NCI-H2107 treated with DMSO at 0.1 percent for 48 hours (cell line): ENCODE measurements at regions not wholly inside any gene's neighbourhood (a gene's known extent, or its start where the extent isn't known, plus 50 kb on each side); places are given as distances from the start of the nearest gene placed in this dataset.

Experiments used
- DNase-seq: peaks from one replicate; lab custom pipeline; 2025; ENCODE audit not compliant: unreplicated experiment; lab: John Stamatoyannopoulos, UW

- no peak for DNase-seq
Measured at GRCh38 chr21:32184065-32184464, 94.8 kb downstream of the MIS18A start.

DNA sequence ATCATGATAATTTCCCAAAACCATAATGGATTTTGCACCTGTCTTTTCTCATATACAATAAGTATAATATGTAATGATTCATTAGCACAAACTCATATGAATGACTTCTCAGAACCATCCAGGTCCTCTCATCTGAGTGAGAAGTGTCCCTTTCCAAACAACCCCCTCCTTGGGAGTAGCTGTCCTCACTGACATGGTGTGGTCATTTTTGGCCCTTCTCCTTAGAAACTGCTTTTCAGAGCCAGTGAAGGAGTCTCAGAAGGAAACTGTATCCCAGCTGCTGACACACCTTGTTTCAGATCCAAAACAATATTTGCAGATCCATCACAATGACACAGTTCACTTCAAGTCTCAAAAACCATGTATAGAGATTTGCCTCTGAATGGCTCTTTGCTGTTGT, 95.5 kb downstream of the MIS18A start:
- DNase-seq: no peak

GRCh38 chr21:32182449-32182848, 96.4 kb downstream of the MIS18A start:
- DNase-seq: no peak

DNA sequence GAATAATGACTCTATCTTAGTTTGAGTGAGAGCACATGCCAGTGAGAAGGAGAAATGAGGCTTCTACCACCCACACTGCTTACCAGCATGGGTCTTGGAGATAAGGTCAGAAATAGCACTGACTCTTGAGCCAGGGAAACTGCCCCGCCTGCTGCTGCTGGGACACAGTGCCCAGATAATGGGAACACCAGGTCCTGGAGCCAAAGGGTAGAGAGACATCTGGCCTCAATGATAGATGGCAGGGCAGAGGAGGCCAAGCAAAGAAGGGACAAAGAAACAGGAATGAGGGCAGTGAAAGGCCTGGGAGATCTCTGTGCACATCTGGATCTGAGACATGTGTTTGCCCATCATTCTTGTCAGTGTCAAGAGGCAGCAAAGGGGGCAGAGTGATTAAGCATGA, 97.4 kb downstream of the MIS18A start:
- no peak for DNase-seq

GRCh38 chr21:32174819-32175218, 104.0 kb downstream of the MIS18A start:
- no peak for DNase-seq

DNA sequence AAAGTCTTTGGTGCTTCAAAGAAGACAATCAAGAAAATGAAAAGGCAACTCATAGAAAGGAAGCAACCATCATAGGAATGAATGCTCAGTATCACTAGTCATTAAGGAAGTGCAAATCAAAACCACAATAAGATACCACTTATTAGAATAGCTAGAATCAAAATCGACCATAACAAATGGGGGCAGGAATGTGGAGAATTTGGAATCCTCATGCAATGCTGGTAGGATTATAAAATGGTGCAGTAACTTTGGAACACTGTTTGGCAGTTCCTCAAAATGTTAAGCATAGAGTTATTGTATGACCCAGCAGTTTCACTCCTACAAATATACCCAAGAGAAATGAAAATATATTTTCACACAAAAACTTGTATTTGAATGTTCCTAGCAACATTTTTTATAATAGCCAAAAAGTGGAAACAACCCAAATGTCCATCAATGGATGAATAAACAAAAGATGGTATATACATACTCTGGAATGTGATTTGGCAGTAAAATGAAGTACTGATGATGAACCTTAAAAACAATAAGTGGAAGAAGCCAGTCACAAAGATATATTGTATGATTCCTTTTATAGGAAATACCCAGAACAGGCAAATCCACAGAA, 105.6 kb downstream of the MIS18A start:
- DNase-seq: no peak

DNA sequence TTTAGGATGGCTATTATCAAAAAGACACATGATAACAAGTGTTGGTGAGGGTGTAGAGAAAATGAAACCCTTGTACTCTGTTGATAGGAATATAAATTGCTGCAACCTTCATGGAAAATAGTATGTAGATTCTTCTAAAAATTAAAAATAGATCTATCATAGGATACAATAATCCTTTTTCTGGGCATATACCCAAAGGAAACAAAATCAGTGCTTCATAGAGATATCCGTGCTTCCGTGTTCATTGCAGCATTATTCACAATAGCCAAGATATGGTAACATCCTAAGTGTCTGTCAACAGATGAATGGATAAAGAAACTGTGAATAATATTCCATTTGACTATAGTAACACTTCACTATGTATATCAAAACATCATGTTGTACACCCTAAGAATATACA, 106.7 kb downstream of the MIS18A start:
- DNase-seq: no peak

GRCh38 chr21:32167513-32167912, 111.3 kb downstream of the MIS18A start:
- no peak for DNase-seq

- no peak for DNase-seq
Measured at GRCh38 chr21:32163386-32163785, 115.5 kb downstream of the MIS18A start.

DNA sequence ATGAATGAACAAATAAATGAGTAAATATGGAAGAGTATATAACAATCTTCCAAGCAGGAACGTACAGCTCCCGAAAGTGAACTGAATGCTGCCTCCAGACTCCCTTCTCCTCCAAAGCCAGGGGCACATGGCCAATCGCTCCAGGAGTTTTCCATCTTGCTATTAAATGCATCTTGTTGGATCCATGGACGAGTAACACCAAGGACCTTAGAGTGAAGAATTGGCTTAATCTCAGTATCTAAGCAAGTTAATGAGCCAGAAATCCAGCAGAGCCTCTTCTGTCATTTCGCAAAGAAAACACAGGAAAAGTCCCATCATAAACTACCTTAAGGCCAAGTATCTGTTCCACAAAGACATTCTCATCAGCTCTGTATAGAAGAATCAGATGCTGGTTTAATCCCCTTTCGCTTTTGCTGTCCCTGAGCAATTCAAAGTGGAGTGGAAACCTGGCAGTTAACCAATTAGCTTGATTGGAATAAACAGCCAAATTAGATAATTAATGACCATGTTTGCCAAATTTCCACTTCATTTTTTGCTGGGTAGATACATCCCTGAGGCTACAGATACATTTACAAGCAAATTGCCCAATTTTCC, 116.0 kb downstream of the MIS18A start:
- DNase-seq: no peak

DNA sequence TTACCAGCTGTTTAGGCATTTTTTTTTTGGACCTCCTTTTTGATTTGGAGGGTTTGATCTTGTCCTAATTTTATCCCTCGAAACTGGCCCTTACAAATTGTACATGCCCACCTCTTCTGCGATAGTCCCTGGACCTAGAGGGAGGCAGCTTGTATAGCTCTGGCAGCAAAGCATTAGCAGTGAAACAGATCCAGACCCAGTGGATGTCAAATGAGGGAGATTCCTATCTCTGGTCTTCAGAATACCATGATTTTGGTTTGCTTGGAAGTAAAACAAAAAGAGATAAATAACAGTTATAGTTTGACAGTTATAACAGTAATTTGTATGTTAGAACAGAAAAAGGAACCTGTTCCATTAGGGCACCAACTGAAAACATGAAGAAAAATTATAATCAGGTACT, 123.6 kb downstream of the MIS18A start:
- DNase-seq: no peak

DNA sequence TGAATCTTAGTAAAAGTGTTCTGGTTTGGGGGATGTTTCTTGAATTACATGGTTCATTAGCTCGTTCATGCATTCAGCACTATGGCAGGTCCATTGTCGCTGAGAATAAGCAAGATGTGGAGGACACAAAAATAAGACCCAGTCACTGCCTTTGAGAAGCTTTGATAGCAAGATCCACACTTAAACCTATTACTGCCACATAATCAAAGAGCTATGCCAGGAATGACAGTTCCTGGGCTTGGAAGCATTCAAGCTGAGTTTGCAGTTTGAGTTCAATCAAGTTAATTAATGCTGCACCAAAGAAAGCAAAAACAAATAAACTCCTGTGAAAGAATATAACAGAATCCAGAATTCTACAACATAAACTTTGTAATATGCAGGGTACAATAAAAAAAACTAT, 131.8 kb downstream of the MIS18A start:
- no peak for DNase-seq

DNA sequence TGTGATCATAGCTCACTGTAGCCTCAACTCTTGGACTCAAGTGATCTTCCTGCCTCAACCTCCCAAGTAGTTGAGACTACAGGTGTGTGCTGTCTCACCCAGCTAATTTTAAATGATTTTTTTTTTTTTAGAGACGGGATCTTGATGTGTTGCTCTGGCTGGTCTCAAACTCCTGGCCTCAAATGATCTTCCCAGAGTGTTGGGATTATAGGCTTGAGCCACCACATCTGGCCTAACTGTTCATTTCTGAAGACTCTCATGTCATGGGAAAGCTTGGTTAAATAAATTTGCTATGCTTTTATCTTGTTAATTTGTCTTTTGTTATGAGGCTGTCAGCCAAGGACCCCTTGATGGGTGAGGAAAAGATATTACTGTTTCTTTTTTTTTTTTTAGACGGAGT, 134.0 kb downstream of the MIS18A start:
- no peak for DNase-seq

GRCh38 chr21:32143241-32143939, 135.5 kb downstream of the MIS18A start:
- no peak for DNase-seq

DNA sequence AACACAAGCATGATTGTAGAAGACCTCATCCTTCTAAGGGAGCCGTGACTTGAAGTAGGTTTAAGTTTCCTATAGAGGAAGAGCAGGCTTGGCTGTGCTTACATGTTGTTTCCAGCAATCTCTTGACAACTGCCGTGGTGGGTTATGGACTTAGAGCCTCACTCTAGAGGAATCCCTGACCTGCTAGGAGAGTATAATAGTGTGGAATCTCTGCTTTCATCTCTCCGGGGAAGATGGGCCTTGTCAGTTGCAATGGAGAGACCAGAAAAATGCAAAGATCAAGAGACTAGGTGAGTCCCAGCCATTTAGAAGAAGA, 137.6 kb downstream of the MIS18A start:
- DNase-seq: no peak

DNA sequence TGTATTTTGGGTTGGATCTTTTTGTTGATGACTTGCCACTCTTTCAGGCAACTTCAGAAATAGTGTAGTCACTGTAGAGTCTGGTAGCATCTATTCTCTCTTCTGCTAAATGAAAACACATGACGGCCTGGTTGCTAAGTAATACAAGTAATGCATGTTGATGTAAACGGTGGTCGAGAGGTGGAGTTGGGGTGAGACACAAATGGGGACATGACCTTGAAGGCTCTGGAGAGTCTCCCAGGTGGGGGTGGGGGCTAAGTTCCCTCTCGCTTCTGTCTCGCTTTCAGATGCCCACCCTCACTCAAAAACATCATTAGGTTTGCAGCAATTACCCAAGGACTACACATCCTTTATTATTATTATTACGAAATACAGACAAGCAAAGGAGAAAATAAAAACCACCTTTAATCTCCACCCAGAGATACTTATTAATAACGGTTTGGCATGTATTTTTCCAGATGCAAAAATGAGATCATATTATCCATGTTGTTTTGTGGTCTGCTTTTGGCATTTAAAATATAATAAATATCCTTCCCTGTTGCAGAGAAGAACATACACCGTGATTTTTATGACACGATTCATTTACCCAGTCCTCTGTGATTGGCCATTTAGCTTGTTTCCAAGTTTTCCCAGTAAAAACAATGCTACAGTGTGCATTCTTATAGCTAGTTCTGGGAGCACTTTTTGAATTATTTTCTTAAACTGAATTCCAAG, 138.1 kb downstream of the MIS18A start:
- no peak for DNase-seq

DNA sequence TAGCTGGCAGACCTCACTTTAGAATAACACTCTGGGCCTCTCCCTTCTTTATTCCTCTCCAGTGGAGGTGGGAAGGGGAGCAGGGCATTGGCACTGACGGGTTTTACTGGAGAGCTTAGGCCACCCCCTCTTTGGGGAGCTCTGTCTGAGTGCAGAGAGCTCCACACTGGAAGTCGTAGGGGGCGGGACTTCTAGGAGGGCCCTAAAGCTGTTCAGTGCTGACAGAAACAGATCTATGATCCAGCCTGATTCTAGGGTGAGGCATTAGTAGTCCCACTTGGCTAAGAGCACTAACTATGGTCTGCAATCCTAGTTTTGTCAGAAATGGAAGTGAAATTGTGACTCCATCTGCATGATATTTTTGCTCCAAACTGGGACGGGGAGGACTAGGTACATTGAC, 138.7 kb downstream of the MIS18A start:
- no peak for DNase-seq

DNA sequence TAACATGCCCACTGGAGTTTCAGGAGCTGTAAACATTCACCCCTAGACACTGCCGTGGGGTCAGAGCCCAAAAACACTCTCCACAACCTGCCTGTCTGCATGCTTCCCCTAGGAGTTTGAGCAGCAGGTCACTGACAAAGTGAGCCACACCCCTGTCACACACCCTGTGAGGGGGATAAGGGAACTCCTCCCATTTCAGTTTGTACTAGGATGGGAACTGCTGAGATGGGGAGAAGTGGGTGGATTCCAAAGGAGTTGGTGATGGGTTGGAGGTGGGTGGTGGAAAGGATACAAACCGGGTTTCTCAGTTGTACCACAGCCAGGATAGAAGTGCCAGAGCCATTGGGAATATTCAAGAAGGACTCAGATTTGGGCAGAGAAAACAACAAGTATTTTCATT, 140.2 kb downstream of the MIS18A start:
- no peak for DNase-seq

- DNase-seq: no peak
Measured at GRCh38 chr21:32137931-32138330, 140.9 kb downstream of the MIS18A start.

GRCh38 chr21:32137266-32137665, 141.6 kb downstream of the MIS18A start:
- no peak for DNase-seq

GRCh38 chr21:32136546-32136945, 142.3 kb downstream of the MIS18A start:
- DNase-seq: no peak
